Erythroblast (primary cell): ENCODE measurements at regions not wholly inside any gene's neighbourhood (a gene's known extent, or its start where the extent isn't known, plus 50 kb on each side); places are given as distances from the start of the nearest gene placed in this dataset.
A peak's percentile ranks its signal among the peaks of the same experiment; 100 is the strongest.

Experiments
- GATA1 ChIP-seq: IDR thresholded peaks from 2 replicates; pipeline ENCODE4 v1.6.1; 2011; ENCODE audit warnings: low read depth, mild to moderate bottlenecking, control low read depth, low read length, moderate library complexity
- POLR2A ChIP-seq: IDR thresholded peaks from 2 replicates; pipeline ENCODE4 v1.6.1; 2011; ENCODE audit warnings: mild to moderate bottlenecking, low read length

DNA sequence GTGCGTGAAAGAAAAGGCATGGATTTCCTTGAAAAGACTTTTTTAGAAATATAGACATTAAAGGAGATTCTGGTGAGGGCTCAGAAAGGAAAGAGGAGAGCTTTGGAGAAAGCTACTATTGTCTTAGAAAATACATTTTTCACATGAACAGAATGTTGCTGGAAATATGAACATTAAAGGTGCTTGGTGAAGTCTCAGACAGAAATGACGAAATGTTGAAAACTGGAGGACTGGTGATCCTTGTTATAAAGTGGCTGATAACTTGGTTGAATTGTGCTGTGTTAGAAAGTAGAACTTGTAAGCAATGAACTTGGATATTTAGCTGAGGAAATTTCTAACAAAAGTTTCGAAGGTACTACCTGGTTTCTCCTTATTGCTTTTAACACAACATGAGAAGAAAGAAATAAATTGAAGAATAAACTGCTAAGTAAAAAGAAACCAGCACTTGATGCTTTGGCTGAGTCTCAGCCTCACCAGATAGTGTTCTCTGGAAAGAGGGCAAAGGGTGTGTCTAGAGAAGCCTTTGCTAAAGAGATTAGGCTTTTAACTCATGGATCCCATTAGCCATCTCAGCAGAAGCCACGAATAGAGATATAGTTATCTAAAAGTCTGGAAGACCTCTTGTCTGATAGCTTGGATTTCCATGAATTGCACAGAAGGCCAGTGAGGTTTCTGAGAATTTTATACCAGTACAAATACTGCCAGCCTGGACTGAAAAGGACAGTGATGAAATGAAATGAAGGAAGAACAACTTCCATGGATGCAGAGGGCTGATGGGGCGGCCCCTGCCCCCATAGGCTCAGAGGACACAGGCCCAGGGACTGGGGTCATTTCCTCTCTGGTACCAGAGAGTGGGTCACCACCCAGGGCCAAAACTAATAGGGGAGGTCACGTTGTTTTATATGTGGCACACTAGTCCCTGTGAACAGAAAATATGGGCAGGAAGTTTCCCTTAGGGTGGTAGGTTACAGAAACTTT is 91.5 kb downstream of the RPL22L1 start:
- TF ChIP-seq POLR2A, result peak; percentile 83
- TF ChIP-seq GATA1, result peak; percentile 82
